Stimulated activated CD4-positive, alpha-beta T cell treated with anti-CD3 and anti-CD28 coated beads, Interleukin-15, amount 100 ng/mL, for 24 hours (primary cell): ENCODE measurements at regions not wholly inside any gene's neighbourhood (a gene's known extent, or its start where the extent isn't known, plus 50 kb on each side); places are given as distances from the start of the nearest gene placed in this dataset.
"Not testable (repeated sequence)": the region's sequence is repeated elsewhere in the genome, so short reads cannot be mapped to it uniquely, and the experiment has no call there.

Experiments used
- DNase-seq: peaks from one replicate; pipeline ENCODE4 v3.0.0-alpha.2; 2020

GRCh38 chr12:58608711-58609110, 311.6 kb downstream of the LRIG3 start:
- DNase-seq, result no peak

- DNase-seq, result no peak
Observed at GRCh38 chr12:58615047-58615446, 305.3 kb downstream of the LRIG3 start.

DNA sequence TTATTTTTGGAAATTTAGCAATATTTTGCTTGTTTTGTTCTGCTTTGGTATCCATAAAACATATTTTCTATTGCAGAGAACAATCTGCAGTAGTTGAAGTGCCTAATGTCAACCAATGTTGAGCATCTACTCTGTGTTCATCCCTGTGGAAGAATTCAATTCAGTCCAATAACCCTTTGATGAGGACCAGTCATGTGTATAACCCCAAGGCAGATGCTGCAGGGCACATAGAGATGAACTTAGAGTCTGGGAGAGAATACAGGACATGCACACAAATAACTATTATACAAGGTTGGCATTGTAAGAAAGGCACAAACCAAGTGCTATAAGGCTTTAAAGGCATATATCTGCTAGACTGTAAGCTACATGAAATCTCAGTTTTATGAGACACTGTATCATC, 304.7 kb downstream of the LRIG3 start:
- no peak for DNase-seq

GRCh38 chr12:58616618-58617017, 303.7 kb downstream of the LRIG3 start:
- no peak for DNase-seq

DNA sequence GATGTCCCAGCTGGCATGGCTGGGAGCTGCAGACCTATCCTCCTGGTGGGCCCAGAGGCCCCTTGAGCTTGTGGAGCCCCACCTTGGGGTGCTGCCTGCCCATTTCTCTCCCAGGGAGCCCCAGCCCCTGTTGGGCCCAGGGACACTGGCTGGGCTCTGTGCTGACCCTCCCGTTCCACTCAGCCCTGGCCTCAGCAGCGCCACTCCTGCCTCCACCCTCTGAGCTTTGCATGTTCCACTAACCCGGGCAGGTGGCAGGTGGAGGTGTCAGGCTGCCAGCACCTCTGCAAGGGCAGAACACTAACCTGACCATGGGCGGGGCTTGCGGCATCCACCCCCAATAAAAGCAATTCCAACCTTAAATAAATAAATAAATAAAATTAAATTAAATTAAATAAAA, 299.2 kb downstream of the LRIG3 start:
- DNase-seq, result no peak

GRCh38 chr12:58629376-58629775, 290.9 kb downstream of the LRIG3 start:
- no peak for DNase-seq

GRCh38 chr12:58633479-58633878, 286.8 kb downstream of the LRIG3 start:
- DNase-seq, result no peak

DNA sequence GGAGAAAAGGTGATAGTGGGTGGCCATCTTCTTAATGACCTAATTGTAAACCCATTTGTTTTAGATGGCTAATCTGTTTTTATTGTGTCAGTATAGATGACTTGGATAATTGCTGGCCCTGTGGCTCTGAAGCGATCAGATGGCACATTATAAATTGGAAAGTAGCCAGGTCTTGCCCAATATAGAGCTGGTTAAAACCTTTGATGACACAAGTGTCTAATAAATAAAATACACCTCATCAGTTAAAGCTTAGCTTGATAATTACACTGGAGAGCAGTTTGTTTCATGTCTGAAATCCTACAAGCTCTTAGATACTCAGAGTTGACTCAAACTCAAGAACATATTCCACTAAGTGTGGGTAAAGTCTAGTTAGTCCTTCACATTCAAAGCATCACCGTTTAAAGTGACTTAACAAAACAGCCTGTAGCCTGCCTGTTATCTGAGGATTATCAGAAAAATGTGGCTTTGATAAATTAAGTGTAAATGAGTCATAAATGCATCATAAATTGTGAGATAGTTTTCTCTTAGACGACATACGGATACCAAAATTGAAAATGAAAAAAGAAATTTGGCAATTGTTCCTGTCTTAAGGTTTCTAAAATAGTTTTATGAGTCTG, 280.9 kb downstream of the LRIG3 start:
- DNase-seq, result no peak

DNA sequence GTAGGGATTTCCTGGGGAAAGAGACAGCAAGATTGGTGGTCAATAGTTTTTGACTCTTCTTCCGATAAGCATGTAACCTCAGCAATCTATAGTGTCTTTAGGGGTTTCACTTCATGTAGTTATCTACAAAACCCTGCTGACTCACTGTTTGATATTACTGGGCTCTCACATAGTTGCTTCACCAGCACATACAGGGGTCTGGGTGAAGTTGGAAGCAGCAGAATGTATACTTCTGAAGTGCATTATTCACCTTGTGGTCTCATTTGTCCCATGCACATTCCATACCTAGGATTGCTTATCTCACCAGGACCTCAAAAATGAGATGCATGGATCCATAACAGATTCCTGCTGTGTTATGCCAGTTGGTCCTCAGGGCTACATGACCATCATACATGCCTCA, 280.0 kb downstream of the LRIG3 start:
- DNase-seq, result no peak

- no peak for DNase-seq
Observed at GRCh38 chr12:58645946-58646345, 274.4 kb downstream of the LRIG3 start.

GRCh38 chr12:58647495-58647894, 272.8 kb downstream of the LRIG3 start:
- no peak for DNase-seq

DNA sequence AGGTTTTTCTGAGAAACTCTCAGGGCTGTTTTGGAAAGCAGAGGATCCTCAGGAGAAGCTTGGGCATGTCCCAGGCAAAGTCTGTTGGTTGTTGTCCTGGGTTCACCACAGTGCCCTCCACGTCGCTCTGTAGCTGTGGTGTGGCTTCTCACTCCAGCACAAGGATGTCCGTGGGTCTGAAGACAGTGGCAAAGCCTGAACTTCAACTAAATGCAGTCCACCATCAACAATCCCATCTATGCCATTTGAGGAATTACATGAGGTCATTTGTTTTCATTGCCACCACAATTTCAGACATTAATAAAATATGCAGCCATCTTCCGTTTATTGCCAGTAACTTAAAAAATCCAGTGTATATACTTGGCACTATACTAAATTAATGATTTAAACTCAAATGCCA, 272.1 kb downstream of the LRIG3 start:
- DNase-seq, result no peak

DNA sequence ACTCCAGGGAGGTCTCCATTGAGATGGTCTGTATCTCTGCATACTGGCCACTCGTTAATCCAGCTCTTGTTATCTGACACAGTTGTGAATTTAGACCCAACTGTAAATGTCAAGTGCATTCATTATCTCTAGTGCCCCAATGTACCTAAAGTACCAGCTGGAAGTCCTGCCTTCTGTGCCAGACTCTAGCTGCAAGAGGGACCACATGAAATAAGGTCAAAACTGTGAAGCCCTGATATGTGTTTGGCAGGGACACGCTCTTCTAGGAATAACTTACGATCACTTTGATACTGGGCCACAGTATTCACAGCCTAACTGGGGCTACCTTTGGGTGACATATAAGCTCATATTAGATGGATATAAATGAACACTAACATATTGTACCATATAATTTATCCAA, 268.5 kb downstream of the LRIG3 start:
- DNase-seq, result no peak

GRCh38 chr12:58654021-58654420, 266.3 kb downstream of the LRIG3 start:
- DNase-seq, result no peak

- no peak for DNase-seq
Observed at GRCh38 chr12:58655375-58655774, 264.9 kb downstream of the LRIG3 start.

DNA sequence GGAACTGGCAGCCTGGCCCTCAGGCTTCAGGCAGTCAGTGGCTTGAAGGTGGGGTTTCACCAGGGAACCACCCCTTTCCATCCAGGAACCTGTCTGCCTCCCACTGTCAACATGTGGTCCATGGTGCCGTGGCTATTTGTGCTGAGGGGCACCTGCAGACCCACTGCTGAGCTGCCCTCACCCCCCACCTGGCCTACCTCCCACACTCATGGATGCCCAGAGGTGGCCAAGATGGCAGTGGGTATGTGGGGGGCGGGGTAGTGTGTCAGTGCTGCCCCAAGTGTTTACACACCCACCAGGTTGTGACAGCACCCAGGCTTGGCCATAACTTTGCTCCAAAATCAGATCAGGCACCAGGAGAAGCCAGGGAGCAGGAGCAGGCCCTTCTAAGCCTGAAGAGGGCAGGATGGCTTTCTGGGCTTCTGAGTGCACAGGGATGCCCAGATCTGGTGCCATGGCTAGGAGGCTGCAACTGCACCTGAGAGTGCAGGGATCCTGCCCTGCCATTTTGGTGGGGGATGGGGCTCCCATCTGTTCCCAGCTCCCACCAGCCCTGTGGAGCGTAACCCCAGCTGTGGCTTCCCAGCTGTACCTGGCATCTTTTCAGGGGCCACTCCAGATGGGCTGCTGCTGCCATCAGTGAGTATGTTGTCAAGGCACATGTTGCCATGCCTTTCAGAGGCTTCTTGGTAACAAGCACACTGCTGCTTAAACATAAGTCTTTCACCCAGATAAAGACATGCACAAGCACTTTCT, 263.9 kb downstream of the LRIG3 start:
- DNase-seq, result no peak

- DNase-seq, result no peak
Observed at GRCh38 chr12:58657190-58657589, 263.1 kb downstream of the LRIG3 start.

GRCh38 chr12:58665375-58665774, 254.9 kb downstream of the LRIG3 start:
- no peak for DNase-seq

DNA sequence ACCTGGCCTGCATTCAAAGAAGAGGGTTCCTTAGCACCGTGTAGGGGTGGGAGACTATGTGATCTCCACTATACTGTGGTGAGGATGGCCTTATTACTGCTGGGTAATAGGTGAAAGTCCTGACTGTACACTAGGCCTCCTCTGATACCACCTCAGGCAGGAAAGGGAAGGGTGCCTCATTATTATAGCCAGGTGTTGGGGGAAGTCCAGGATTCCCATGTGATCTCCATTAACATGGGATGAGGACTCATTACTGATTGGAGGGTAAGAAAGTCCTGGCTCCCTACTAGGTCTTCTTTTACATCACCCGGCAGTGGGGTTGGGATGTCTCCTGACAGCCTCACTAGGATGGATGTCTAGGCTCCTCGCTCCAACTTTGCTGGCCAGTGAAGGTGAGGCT, 252.1 kb downstream of the LRIG3 start:
- no peak for DNase-seq

DNA sequence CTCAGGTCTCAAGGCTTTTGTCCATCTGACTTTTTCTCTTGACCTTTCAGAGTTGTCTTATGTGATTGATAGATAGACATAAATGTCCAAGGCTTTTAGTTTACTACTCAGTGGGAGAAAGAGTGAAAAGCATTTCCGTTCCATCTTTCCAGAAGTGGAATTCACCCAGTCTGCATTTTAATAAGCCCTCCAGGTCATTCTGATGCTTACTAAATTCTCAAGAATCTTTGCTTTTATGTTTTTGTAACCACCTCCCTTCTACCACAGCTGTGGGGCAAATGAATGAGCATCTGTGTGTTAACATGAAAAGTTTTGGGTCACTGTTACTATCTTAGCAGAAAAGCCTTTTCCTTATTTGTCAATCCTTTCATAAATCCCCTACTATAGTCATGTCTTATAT, 251.4 kb downstream of the LRIG3 start:
- no peak for DNase-seq

DNA sequence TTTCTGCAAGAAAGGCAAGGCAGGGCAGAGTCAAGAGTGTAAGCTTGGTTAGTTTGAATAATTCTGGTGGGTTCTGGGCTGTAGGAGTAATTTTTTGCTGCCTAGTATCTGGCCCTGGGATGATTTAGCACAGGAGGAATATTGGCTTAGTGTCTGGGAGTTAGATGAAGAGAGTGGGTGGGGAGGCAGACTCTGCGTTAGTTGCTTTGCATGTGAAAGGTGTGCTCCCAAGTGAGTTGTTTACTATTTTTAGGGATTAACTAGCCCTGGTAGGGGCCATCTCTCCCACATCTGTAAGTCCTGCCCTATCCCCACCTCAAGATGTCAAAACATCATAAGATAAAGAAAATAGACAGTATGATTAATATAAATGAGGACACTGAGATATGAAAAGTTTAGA, 249.7 kb downstream of the LRIG3 start:
- DNase-seq, result no peak

DNA sequence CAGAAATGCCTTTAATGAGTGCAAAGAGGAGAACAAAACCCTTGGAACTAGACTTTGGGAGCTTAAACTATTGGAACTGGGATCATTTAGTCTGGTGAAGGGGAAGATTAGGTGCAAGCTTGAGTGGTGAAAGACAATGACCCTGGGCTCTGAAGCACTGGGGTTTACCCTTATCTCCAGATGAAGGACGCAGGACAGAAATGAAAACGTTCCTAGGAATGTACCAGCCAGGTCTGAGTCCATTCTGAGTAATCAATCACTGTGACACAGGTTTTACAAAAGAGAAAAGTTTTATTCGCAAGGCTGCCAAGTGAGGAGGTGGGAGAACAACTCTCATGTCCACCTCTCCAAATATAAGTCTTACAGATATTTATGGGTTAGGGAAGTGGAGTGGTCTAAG, 249.1 kb downstream of the LRIG3 start:
- DNase-seq, result no peak

DNA sequence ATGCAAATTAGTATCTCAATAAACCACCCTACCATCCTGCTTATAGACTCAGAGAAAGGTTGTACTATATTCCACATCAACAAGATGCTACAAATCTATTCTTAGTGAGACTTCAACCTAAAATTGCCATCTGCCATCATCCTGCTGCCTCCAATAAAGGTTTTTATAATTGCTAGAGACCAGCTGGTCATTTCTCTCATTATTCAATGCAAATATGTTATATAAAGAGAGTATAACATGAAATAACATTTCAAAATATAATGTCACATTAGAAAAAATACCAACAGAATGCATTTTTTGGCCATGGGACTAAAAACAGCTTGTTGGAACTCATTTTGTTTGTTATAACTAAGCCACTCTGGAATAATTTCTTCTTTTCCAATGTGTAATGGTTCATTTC, 247.3 kb downstream of the LRIG3 start:
- no peak for DNase-seq

DNA sequence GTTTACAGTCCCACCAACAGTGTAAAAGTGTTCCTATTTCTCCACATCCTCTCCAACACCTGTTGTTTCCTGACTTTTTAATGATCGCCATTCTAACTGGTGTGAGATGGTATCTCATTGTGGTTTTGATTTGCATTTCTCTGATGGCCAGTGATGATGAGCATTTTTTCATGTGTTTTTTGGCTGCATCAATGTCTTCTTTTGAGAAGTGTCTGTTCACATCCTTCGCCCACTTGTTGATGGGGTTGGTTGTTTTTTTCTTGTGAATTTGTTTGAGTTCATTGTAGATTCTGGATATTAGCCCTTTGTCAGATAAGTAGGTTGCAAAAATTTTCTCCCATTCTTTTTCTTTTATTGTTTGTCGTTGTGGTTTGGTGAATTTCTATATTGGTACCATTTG, 242.5 kb downstream of the LRIG3 start:
- DNase-seq, result not testable (repeated sequence)

DNA sequence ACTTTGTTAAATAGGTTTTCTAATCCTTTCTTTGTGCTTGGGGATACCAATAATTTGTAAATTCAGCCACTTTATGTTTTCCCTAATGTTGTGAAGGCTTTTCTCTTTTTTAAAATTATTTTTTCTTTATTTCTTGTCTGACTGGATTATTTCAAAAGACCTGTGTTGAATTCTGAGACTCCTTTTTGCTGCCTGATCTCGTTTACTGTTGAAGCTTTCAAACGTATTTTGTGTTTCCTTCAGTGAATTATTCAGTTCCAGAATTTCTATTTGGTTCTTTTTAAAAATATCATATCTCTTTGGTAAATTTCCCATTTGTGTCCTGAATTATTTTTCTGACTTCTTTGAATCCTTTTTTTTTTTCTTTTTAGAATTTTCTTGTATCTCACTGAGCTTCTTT, 241.6 kb downstream of the LRIG3 start:
- no peak for DNase-seq
